SK-N-SH treated with all-trans-retinoic acid at 6 μM for 48 hours (cell line): ENCODE measurements at regions not wholly inside any gene's neighbourhood (a gene's known extent, or its start where the extent isn't known, plus 50 kb on each side); places are given as distances from the start of the nearest gene placed in this dataset.

Experiments used
- ARNTL ChIP-seq: fragments of 450-650 bp; formaldehyde crosslinking; IDR thresholded peaks from 2 replicates; pipeline ENCODE4 v1.5.0; 2020; ENCODE audit warnings: low read depth, mild to moderate bottlenecking, moderate library complexity, borderline replicate concordance
- ZFP30 ChIP-seq: fragments of 450-650 bp; formaldehyde crosslinking; IDR thresholded peaks from 2 replicates; pipeline ENCODE4 v1.5.0; 2022; ENCODE audit warnings: mild to moderate bottlenecking, moderate library complexity
- ZNF565 ChIP-seq: fragments of 450-650 bp; formaldehyde crosslinking; conservative IDR thresholded peaks from 2 replicates; pipeline ENCODE4 v1.5.0; 2020; ENCODE audit warnings: low read depth, mild to moderate bottlenecking, moderate library complexity
- TF ChIP-seq, protein P1 (sequence below): fragments of 250-450 bp; sonication (Bioruptor Pico); IDR thresholded peaks from 2 replicates; pipeline ENCODE4 v1.5.1; 2020; ENCODE audit warnings: low read depth, mild to moderate bottlenecking, moderate library complexity

GRCh38 chr16:79444572-79444971, 156.0 kb downstream of the MAF start:
- TF ChIP-seq ZNF565 (no peak), ARNTL (CRISPR knock-in tag) (no peak), ZFP30 (CRISPR knock-in tag) (no peak)
- TF ChIP-seq, protein P1, sequence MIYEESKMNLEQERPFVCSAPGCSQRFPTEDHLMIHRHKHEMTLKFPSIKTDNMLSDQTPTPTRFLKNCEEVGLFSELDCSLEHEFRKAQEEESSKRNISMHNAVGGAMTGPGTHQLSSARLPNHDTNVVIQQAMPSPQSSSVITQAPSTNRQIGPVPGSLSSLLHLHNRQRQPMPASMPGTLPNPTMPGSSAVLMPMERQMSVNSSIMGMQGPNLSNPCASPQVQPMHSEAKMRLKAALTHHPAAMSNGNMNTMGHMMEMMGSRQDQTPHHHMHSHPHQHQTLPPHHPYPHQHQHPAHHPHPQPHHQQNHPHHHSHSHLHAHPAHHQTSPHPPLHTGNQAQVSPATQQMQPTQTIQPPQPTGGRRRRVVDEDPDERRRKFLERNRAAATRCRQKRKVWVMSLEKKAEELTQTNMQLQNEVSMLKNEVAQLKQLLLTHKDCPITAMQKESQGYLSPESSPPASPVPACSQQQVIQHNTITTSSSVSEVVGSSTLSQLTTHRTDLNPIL (CRISPR knock-in tag) = no peak
